H1 (cell line): ENCODE measurements at regions not wholly inside any gene's neighbourhood (a gene's known extent, or its start where the extent isn't known, plus 50 kb on each side); places are given as distances from the start of the nearest gene placed in this dataset.

Experiments used
- CTCF ChIA-PET: fragments of 300-600 bp; sonication (Branson Sonifier 250); formaldehyde crosslinking; loops from one replicate; lab custom pipeline; 2021; ENCODE audit not compliant: partially characterized antibody; lab: Charles Lee
- POLR2A ChIA-PET: fragments of 300-600 bp; sonication (Branson Sonifier 250); formaldehyde crosslinking; loops from one replicate; lab custom pipeline; 2021; ENCODE audit warnings: inconsistent platforms; ENCODE audit not compliant: partially characterized antibody; lab: Charles Lee
- DNase-seq, 2 experiments: peaks; one replicate each; pipeline versions ENCODE4 v3.0.0 to v3.0.0-alpha.2; 2010 to 2022; ENCODE audit warnings: low spot score in 2 of 2, low read depth in 1 of 2, mixed read lengths in 1 of 2
- FAIRE-seq: peaks from 2 replicates; lab custom pipeline; 2011; peaks lifted over from hg19 to GRCh38; lab: Jason Lieb, UNC
- H2AFZ ChIP-seq: 2 replicates; pipeline ENCODE4 v1.8.1; 2012; ENCODE audit warnings: low read length, inconsistent platforms
- H2AK5ac ChIP-seq: 2 replicates; pipeline ENCODE4 v1.6.1; 2013; ENCODE audit warnings: low read depth, low read length
- H2BK120ac ChIP-seq: replicated peaks from 2 replicates; pipeline ENCODE3; 2013; ENCODE audit warnings: low read depth, low read length, inconsistent platforms
- H2BK12ac ChIP-seq: 2 replicates; pipeline ENCODE4 v1.6.1; 2013; ENCODE audit warnings: low read depth, low read length
- H2BK15ac ChIP-seq: 2 replicates; pipeline ENCODE4 v1.6.1; 2013; ENCODE audit warnings: low read length
- H2BK20ac ChIP-seq: 2 replicates; pipeline ENCODE4 v1.6.1; 2013; ENCODE audit warnings: low read length
- H2BK5ac ChIP-seq: 2 replicates; pipeline ENCODE4 v1.6.1; 2013; ENCODE audit warnings: low read depth, low read length
- H3K14ac ChIP-seq: 2 replicates; pipeline ENCODE4 v1.6.1; 2013; ENCODE audit warnings: inconsistent platforms; ENCODE audit not compliant: insufficient read length
- H3K18ac ChIP-seq: 2 replicates; pipeline ENCODE4 v1.6.1; 2013; ENCODE audit warnings: low read length; ENCODE audit errors: extremely low read depth
- H3K23ac ChIP-seq: 2 replicates; pipeline ENCODE4 v1.6.1; 2013; ENCODE audit warnings: inconsistent platforms; ENCODE audit not compliant: insufficient read length
- H3K23me2 ChIP-seq: 2 replicates; pipeline ENCODE4 v1.6.1; 2013; ENCODE audit warnings: low read depth, low read length
- H3K27ac ChIP-seq: 2 replicates; pipeline ENCODE4 v1.6.1; 2011; ENCODE audit warnings: low read depth, low read length, inconsistent platforms
- H3K27me3 ChIP-seq, 4 experiments: replicated peaks in 1 of 4; 1 replicate in 1 of 4; 2 replicates in 3 of 4; pipeline versions ENCODE4 v1.6.1 to v1.8.1; 2011 to 2013; ENCODE audit warnings: low read length in 3 of 4, mild to moderate bottlenecking in 3 of 4, inconsistent platforms in 2 of 4, mixed read lengths in 2 of 4, moderate library complexity in 1 of 4; ENCODE audit not compliant: control insufficient read depth in 3 of 4, insufficient read depth in 3 of 4; ENCODE audit errors: extremely low read depth in 1 of 4
- H3K36me3 ChIP-seq, 4 experiments: 2 replicates each; pipeline versions ENCODE4 v1.6.1 to v1.8.1; 2011 to 2013; ENCODE audit warnings: mild to moderate bottlenecking in 4 of 4, low read length in 3 of 4, moderate library complexity in 2 of 4, control low read depth in 1 of 4, inconsistent platforms in 1 of 4; ENCODE audit not compliant: insufficient read depth in 4 of 4, control insufficient read depth in 2 of 4
- H3K4ac ChIP-seq: replicated peaks from 2 replicates; pipeline ENCODE3; 2013; ENCODE audit warnings: low read length, low read depth, mixed read lengths, inconsistent platforms; ENCODE audit not compliant: insufficient read length
- H3K4me1 ChIP-seq, 4 experiments: replicated peaks in 1 of 4; 1 replicate in 1 of 4; 2 replicates in 3 of 4; pipeline versions ENCODE4 v1.6.1 to v1.8.1; 2011 to 2013; ENCODE audit warnings: low read length in 3 of 4, inconsistent platforms in 2 of 4, mixed read lengths in 1 of 4; ENCODE audit not compliant: insufficient read depth in 4 of 4, control insufficient read depth in 3 of 4
- H3K4me2 ChIP-seq, 2 experiments: 2 replicates each; pipeline versions ENCODE4 v1.6.1 to v1.8.1; 2011 to 2013; ENCODE audit warnings: low read depth in 2 of 2, low read length in 2 of 2, control low read depth in 1 of 2, inconsistent platforms in 1 of 2, mild to moderate bottlenecking in 1 of 2; ENCODE audit not compliant: insufficient read depth in 1 of 2
- H3K4me3 ChIP-seq, 4 experiments: fragments of 200-600, 300-600 bp in 1 of 4; sonication (generic), shearing (Covaris generic), sonication (Bioruptor Twin) in 1 of 4; 2 replicates each; pipeline versions ENCODE4 v1.5.1 to v1.8.1; 2011 to 2016; ENCODE audit warnings: low read length in 4 of 4, low read depth in 3 of 4, control low read depth in 2 of 4, inconsistent platforms in 2 of 4, mild to moderate bottlenecking in 2 of 4, mixed read lengths in 1 of 4, moderate library complexity in 1 of 4; ENCODE audit not compliant: insufficient read depth in 2 of 4; ENCODE audit errors: extremely low read depth in 1 of 4
- H3K56ac ChIP-seq: replicated peaks from 2 replicates; pipeline ENCODE3; 2013; ENCODE audit warnings: low read depth, mild to moderate bottlenecking, mixed read lengths, low read length, inconsistent platforms; ENCODE audit not compliant: insufficient read length
- H3K79me1 ChIP-seq: 2 replicates; pipeline ENCODE4 v1.6.1; 2013; ENCODE audit warnings: low read depth, low read length, control low read depth
- H3K79me2 ChIP-seq, 2 experiments: 2 replicates each; pipeline versions ENCODE4 v1.6.1 to v1.8.1; 2012 to 2013; ENCODE audit warnings: low read length in 2 of 2, mild to moderate bottlenecking in 2 of 2, inconsistent platforms in 1 of 2; ENCODE audit not compliant: insufficient read depth in 2 of 2, control insufficient read depth in 1 of 2
- H3K9ac ChIP-seq, 4 experiments: replicated peaks in 1 of 4; 1 replicate in 1 of 4; 2 replicates in 3 of 4; pipeline versions ENCODE4 v1.6.1 to v1.8.1; 2011 to 2013; ENCODE audit warnings: low read depth in 3 of 4, low read length in 3 of 4, control low read depth in 2 of 4, mild to moderate bottlenecking in 2 of 4, moderate library complexity in 2 of 4, inconsistent platforms in 1 of 4; ENCODE audit errors: extremely low read depth in 1 of 4
- H3K9me3 ChIP-seq, 2 experiments: 2 replicates each; pipeline versions ENCODE4 v1.6.1 to v1.8.1; 2012 to 2013; ENCODE audit warnings: mild to moderate bottlenecking in 2 of 2, moderate library complexity in 2 of 2, control low read depth in 1 of 2, inconsistent platforms in 1 of 2, low read depth in 1 of 2, low read length in 1 of 2, mixed read lengths in 1 of 2; ENCODE audit not compliant: insufficient read depth in 2 of 2
- H4K20me1 ChIP-seq, 2 experiments: replicated peaks in 1 of 2; 2 replicates each; pipeline versions ENCODE3 to v1.8.1; 2011 to 2013; ENCODE audit warnings: inconsistent platforms in 2 of 2, low read length in 2 of 2, mild to moderate bottlenecking in 1 of 2; ENCODE audit not compliant: insufficient read depth in 2 of 2, control insufficient read depth in 1 of 2
- H4K5ac ChIP-seq: 2 replicates; pipeline ENCODE4 v1.6.1; 2013; ENCODE audit warnings: low read length, low read depth, mixed read lengths, inconsistent platforms; ENCODE audit not compliant: insufficient read length
- H4K8ac ChIP-seq: 2 replicates; pipeline ENCODE4 v1.8.0; 2013; ENCODE audit warnings: mild to moderate bottlenecking, moderate library complexity, low read length, inconsistent platforms; ENCODE audit not compliant: insufficient read depth; ENCODE audit errors: extremely low read depth
- H4K91ac ChIP-seq: replicated peaks from 2 replicates; pipeline ENCODE3; 2013; ENCODE audit warnings: low read length, mixed read lengths, inconsistent platforms; ENCODE audit not compliant: insufficient read length
- CHD7 ChIP-seq: fragments of 300-600 bp; sonication (generic); IDR thresholded peaks from 2 replicates; pipeline ENCODE4 v1.7.1; 2012; ENCODE audit warnings: low read length, moderate library complexity, mild to moderate bottlenecking, inconsistent platforms; ENCODE audit not compliant: insufficient replicate concordance
- WGBS, 2 experiments: shearing (Covaris generic) in 1 of 2; methylation state at CpG; one replicate each; pipeline versions ENCODE4 v1.1.6 to v1.1.7; 2013 to 2015; ENCODE audit warnings: low lambda C conversion rate in 2 of 2, mixed read lengths in 2 of 2, inconsistent platforms in 1 of 2, low coverage in 1 of 2, missing lambda C conversion rate in 1 of 2; ENCODE audit not compliant: insufficient replicate concordance in 2 of 2, insufficient coverage in 1 of 2, insufficient read length in 1 of 2; ENCODE audit errors: extremely low coverage in 1 of 2, missing lambda C conversion rate in 1 of 2; 5-methylcytosine and 5-hydroxymethylcytosine counted together

- Histone ChIP-seq H3K27ac (no peak overlapping the region), H2BK120ac (no peak overlapping the region), H2BK20ac (no peak overlapping the region), H3K18ac (no peak overlapping the region), H4K20me1 (no peaks in the 10 kb centered on the region), H3K23me2 (no peaks in the 10 kb centered on the region), H2BK15ac (no peak overlapping the region), H3K79me1 (no peaks in the 10 kb centered on the region), H4K5ac (no peak overlapping the region), H2AFZ (no peak overlapping the region), H3K79me2 (no peaks in the 10 kb centered on the region), H3K56ac (no peak overlapping the region), H3K9ac (no peak overlapping the region), H4K8ac (no peak overlapping the region), H2BK5ac (no peak overlapping the region), H2AK5ac (no peak overlapping the region), H4K91ac (no peak overlapping the region), H3K14ac (no peak overlapping the region), H3K4ac (no peak overlapping the region), H3K4me2 (no peak overlapping the region), H3K36me3 (no peaks in the 10 kb centered on the region), H2BK12ac (no peak overlapping the region), H3K23ac (no peak overlapping the region), H3K4me1 (peaks cover 0 to 3% (median 0%) of the 10 kb centered on the region in 4 experiments; a peak in 2 of 7 replicates), H3K4me3 (no peak overlapping the region), H3K27me3 (no peaks in the 10 kb centered on the region), H3K9me3 (no peaks in the 10 kb centered on the region)
- no peak for DNase-seq
- ChIA-PET CTCF (no interaction called here), POLR2A (no interaction called here)
- 100% methylated on average over 1 of the region's 2 CpGs; no CpG with 5 or more reads in 1 of the 2 experiments for WGBS, 2 experiments
- no peak for FAIRE-seq
- TF ChIP-seq CHD7, result no peak
Measured at GRCh38 chrX:3178329-3178728, 137.1 kb downstream of the ARSF start.
